ENCODE measurements at regions not wholly inside any gene's neighbourhood (a gene's known extent, or its start where the extent isn't known, plus 50 kb on each side); places are given as distances from the start of the nearest gene placed in this dataset.

GRCh38 chr2:8363161-8363560 is 318.7 kb upstream of the ID2 start:
- Histone ChIP-seq H3K4me1 (ENCODE audit: control insufficient read depth in 1 of 2, insufficient read depth in 2 of 2, low read length in 2 of 2) (no peaks in the 10 kb centered on the region), H3K9me3 (ENCODE audit: control insufficient read depth in 1 of 2, insufficient read depth in 1 of 2, low read depth in 1 of 2, low read length in 2 of 2) (no peaks in the 10 kb centered on the region), H3K27ac (ENCODE audit: low read depth, low read length) (no peak overlapping the region), H3K9ac (ENCODE audit: low read length) (no peak overlapping the region), H3K27me3 (ENCODE audit: insufficient read depth, low read length) (no peaks in the 10 kb centered on the region), H2AFZ (ENCODE audit: low read depth, low read length, poor library complexity, severe bottlenecking) (no peak overlapping the region), H3K4me2 (ENCODE audit: low read length) (no peak overlapping the region), H3K79me2 (ENCODE audit: insufficient read depth, low read length) (no peaks in the 10 kb centered on the region), H4K20me1 (ENCODE audit: insufficient read depth) (no peaks in the 10 kb centered on the region), H3K36me3 (ENCODE audit: control insufficient read depth in 1 of 2, insufficient read depth in 2 of 2, low read length in 2 of 2) (no peaks in the 10 kb centered on the region), H3K9me2 (ENCODE audit: insufficient read depth) (no peaks in the 10 kb centered on the region), H3K4me3 (replicated peaks in 1 of 2; ENCODE audit: low read depth in 1 of 2, low read length in 2 of 2) (no peak overlapping the region)
- BruUV-seq (replicated peaks): no TSS peak
- ChIA-PET RAD21 (ENCODE audit: low non-redundant PET in 1 of 2, low total read pairs in 2 of 2, uncharacterized antibody in 2 of 2, unreplicated experiment in 2 of 2) (no interaction called here), POLR2A (no interaction called here), CTCF (no interaction called here)
- intact Hi-C loops (cut with micrococcal nuclease): no loop called here
- ATAC-seq (no peak), DNase-seq (ENCODE audit: low read depth, low spot score) (no peak)
- TF ChIP-seq, protein P1, sequence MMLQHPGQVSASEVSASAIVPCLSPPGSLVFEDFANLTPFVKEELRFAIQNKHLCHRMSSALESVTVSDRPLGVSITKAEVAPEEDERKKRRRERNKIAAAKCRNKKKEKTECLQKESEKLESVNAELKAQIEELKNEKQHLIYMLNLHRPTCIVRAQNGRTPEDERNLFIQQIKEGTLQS (IDR thresholded peaks at IDR 0.05): no peak
- no peak for TF ChIP-seq ZNF274 (IDR thresholded peaks at IDR 0.05; ENCODE audit: low read depth, low read length)
- no peak for TF ChIP-seq YY1 (IDR thresholded peaks at IDR 0.05; ENCODE audit: extremely low read depth, insufficient replicate concordance, low read depth, low read length)
- no peak for TF ChIP-seq SRF (IDR thresholded peaks at IDR 0.05; ENCODE audit: low read depth)
- TF ChIP-seq CTCF (IDR thresholded peaks at IDR 0.05 in 2 of 3, conservative IDR thresholded peaks at IDR 0.05 in 1 of 3; ENCODE audit: borderline replicate concordance in 1 of 3, insufficient read depth in 1 of 3, low read depth in 2 of 3, low read length in 2 of 3): no peak
- TF ChIP-seq POLR2AphosphoS5 (IDR thresholded peaks at IDR 0.05; ENCODE audit: low read depth, low read length): no peak
- TF ChIP-seq EGR1 (IDR thresholded peaks at IDR 0.05; ENCODE audit: low read depth): no peak
- no peak for TF ChIP-seq RAD21 (IDR thresholded peaks at IDR 0.05; ENCODE audit: low read depth)
- no peak for TF ChIP-seq EZH2 (IDR thresholded peaks at IDR 0.05)
- no peak for TF ChIP-seq CBX3 (IDR thresholded peaks at IDR 0.05; ENCODE audit: low read depth)
- no peak for TF ChIP-seq SIN3A (IDR thresholded peaks at IDR 0.05; ENCODE audit: low read depth)
- no peak for TF ChIP-seq CEBPB (IDR thresholded peaks at IDR 0.05; ENCODE audit: low read depth)
- no peak for TF ChIP-seq EZH2phosphoT487 (IDR thresholded peaks at IDR 0.05; ENCODE audit: borderline replicate concordance)
- no peak for TF ChIP-seq MAX (IDR thresholded peaks at IDR 0.05)
- no peak for TF ChIP-seq POLR2A (IDR thresholded peaks at IDR 0.05; ENCODE audit: borderline replicate concordance, extremely low read depth, insufficient read depth, insufficient read length)
- TF ChIP-seq JUND (IDR thresholded peaks at IDR 0.05): no peak
- TF ChIP-seq, protein P2, sequence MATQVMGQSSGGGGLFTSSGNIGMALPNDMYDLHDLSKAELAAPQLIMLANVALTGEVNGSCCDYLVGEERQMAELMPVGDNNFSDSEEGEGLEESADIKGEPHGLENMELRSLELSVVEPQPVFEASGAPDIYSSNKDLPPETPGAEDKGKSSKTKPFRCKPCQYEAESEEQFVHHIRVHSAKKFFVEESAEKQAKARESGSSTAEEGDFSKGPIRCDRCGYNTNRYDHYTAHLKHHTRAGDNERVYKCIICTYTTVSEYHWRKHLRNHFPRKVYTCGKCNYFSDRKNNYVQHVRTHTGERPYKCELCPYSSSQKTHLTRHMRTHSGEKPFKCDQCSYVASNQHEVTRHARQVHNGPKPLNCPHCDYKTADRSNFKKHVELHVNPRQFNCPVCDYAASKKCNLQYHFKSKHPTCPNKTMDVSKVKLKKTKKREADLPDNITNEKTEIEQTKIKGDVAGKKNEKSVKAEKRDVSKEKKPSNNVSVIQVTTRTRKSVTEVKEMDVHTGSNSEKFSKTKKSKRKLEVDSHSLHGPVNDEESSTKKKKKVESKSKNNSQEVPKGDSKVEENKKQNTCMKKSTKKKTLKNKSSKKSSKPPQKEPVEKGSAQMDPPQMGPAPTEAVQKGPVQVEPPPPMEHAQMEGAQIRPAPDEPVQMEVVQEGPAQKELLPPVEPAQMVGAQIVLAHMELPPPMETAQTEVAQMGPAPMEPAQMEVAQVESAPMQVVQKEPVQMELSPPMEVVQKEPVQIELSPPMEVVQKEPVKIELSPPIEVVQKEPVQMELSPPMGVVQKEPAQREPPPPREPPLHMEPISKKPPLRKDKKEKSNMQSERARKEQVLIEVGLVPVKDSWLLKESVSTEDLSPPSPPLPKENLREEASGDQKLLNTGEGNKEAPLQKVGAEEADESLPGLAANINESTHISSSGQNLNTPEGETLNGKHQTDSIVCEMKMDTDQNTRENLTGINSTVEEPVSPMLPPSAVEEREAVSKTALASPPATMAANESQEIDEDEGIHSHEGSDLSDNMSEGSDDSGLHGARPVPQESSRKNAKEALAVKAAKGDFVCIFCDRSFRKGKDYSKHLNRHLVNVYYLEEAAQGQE (IDR thresholded peaks at IDR 0.05; ENCODE audit: low read depth): no peak
- no peak for TF ChIP-seq ZFX (IDR thresholded peaks at IDR 0.05)
- no peak for TF ChIP-seq FOSL1 (IDR thresholded peaks at IDR 0.05; ENCODE audit: low read depth)
- TF ChIP-seq, protein P3, sequence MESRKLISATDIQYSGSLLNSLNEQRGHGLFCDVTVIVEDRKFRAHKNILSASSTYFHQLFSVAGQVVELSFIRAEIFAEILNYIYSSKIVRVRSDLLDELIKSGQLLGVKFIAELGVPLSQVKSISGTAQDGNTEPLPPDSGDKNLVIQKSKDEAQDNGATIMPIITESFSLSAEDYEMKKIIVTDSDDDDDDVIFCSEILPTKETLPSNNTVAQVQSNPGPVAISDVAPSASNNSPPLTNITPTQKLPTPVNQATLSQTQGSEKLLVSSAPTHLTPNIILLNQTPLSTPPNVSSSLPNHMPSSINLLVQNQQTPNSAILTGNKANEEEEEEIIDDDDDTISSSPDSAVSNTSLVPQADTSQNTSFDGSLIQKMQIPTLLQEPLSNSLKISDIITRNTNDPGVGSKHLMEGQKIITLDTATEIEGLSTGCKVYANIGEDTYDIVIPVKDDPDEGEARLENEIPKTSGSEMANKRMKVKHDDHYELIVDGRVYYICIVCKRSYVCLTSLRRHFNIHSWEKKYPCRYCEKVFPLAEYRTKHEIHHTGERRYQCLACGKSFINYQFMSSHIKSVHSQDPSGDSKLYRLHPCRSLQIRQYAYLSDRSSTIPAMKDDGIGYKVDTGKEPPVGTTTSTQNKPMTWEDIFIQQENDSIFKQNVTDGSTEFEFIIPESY (IDR thresholded peaks at IDR 0.05; ENCODE audit: extremely low read depth, insufficient replicate concordance, low read length): no peak
